ENCODE measurements at regions not wholly inside any gene's neighbourhood (a gene's known extent, or its start where the extent isn't known, plus 50 kb on each side); places are given as distances from the start of the nearest gene placed in this dataset.

DNA sequence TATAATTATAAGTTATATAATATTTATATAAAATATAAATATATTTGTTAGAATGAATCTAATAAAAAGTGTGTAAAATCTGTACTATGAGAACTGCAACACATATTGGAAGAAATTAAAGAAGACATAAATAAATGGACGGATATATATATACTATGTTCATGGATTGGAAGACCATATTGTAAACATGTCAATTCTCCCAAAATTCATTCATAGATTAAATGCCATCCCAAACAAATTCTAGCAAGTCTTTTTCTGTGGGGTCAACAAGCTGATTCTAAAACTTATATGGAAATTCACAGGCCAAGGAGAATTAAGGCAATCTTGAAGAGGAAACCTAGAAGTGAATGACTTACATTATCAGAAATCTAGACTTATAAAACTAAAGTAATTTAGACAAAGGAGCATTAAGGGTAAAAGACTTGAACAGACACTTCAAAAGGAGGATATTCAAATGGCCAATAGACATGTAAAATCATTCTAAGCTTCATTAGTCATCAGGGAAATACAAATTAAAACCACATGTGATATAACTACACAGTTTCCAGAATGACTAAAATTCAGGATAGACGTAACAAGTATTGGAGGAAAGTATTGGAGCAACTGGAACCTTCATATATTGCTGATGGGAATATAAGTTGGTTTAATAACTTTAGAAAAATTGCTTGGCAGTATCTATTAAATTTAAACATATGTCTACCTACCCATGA lies 225.9 kb downstream of the EMX2 start:
- TF ChIP-seq, protein P1, sequence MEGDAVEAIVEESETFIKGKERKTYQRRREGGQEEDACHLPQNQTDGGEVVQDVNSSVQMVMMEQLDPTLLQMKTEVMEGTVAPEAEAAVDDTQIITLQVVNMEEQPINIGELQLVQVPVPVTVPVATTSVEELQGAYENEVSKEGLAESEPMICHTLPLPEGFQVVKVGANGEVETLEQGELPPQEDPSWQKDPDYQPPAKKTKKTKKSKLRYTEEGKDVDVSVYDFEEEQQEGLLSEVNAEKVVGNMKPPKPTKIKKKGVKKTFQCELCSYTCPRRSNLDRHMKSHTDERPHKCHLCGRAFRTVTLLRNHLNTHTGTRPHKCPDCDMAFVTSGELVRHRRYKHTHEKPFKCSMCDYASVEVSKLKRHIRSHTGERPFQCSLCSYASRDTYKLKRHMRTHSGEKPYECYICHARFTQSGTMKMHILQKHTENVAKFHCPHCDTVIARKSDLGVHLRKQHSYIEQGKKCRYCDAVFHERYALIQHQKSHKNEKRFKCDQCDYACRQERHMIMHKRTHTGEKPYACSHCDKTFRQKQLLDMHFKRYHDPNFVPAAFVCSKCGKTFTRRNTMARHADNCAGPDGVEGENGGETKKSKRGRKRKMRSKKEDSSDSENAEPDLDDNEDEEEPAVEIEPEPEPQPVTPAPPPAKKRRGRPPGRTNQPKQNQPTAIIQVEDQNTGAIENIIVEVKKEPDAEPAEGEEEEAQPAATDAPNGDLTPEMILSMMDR (IDR thresholded peaks at IDR 0.05): no peak
- no peak for TF ChIP-seq POLR2A (IDR thresholded peaks at IDR 0.05)

All from testis (tissue), 2 donors.